ENCODE measurements at regions not wholly inside any gene's neighbourhood (a gene's known extent, or its start where the extent isn't known, plus 50 kb on each side); places are given as distances from the start of the nearest gene placed in this dataset.

DNA sequence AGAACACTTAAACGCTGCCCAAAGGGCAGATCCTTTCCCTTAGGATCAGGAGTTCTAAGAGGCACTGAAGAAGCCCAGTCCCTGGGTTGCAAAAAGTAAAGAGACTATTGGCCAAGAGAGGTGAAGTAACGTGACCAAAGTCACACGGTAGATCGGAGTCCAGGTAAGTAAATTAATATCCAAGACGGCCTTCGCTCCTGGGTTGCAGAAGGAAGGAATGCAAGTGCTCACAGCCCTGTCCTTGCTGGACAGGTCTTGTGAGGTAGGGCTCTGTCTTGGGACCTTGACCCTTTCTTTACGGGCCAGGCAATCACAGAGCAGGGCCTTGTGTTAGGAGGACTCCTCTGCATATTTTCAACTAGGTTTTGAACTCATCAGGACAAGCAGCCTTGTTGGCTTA, 243.7 kb upstream of the PDE10A start:
- TF ChIP-seq, protein P1, sequence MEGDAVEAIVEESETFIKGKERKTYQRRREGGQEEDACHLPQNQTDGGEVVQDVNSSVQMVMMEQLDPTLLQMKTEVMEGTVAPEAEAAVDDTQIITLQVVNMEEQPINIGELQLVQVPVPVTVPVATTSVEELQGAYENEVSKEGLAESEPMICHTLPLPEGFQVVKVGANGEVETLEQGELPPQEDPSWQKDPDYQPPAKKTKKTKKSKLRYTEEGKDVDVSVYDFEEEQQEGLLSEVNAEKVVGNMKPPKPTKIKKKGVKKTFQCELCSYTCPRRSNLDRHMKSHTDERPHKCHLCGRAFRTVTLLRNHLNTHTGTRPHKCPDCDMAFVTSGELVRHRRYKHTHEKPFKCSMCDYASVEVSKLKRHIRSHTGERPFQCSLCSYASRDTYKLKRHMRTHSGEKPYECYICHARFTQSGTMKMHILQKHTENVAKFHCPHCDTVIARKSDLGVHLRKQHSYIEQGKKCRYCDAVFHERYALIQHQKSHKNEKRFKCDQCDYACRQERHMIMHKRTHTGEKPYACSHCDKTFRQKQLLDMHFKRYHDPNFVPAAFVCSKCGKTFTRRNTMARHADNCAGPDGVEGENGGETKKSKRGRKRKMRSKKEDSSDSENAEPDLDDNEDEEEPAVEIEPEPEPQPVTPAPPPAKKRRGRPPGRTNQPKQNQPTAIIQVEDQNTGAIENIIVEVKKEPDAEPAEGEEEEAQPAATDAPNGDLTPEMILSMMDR (conservative IDR thresholded peaks at IDR 0.05 in 1 of 2, IDR thresholded peaks at IDR 0.05 in 1 of 2; ENCODE audit: extremely low read depth in 1 of 2, insufficient read depth in 1 of 2, low read depth in 1 of 2, low read length in 2 of 2): no peak
- no peak for TF ChIP-seq EZH2 (IDR thresholded peaks at IDR 0.05; ENCODE audit: borderline replicate concordance, low read length)

All from mammary epithelial cell (primary cell).